ENCODE measurements at regions not wholly inside any gene's neighbourhood (a gene's known extent, or its start where the extent isn't known, plus 50 kb on each side); places are given as distances from the start of the nearest gene placed in this dataset.
A peak's percentile ranks its signal among the peaks of the same experiment; 100 is the strongest.

DNA sequence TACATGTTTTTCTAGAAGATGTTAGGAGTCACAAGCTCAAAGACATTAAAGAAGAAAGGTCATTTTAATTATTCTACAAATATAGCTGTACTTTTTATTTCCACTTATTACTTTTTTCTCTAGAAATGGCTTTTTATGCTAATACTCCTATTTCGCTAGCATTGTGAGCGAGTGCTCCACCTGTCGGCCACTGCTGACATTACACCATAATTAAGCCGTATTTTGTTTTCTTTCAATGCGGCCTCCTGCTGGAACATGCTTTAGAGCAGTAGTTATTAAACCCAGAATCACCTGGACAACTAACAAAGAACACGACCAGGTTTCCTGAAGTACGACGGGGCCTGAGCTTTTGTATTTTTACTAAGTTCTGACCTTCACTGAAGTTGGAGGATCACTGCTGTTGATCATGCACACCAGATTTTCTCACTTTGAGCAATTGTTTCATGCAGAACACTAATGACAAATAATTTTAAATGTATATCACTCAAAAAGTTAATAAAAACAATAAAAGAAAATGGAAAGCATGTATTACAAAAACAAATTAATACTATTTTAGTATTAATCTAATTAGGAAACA is 74.1 kb upstream of the PAK5 start:
- intact Hi-C loops (cut with DNase I): loop anchor here (2.0 kb wide), 1 partner anchor 294 kb away; no protein-coding TSS in a partner anchor
- WGBS: 2% methylated on average over 8 of the region's 8 CpGs
- no peak overlapping the region for H3K4me3 ChIP-seq
- no peaks in the 10 kb centered on the region for H3K36me3 ChIP-seq
- TF ChIP-seq, protein P1, sequence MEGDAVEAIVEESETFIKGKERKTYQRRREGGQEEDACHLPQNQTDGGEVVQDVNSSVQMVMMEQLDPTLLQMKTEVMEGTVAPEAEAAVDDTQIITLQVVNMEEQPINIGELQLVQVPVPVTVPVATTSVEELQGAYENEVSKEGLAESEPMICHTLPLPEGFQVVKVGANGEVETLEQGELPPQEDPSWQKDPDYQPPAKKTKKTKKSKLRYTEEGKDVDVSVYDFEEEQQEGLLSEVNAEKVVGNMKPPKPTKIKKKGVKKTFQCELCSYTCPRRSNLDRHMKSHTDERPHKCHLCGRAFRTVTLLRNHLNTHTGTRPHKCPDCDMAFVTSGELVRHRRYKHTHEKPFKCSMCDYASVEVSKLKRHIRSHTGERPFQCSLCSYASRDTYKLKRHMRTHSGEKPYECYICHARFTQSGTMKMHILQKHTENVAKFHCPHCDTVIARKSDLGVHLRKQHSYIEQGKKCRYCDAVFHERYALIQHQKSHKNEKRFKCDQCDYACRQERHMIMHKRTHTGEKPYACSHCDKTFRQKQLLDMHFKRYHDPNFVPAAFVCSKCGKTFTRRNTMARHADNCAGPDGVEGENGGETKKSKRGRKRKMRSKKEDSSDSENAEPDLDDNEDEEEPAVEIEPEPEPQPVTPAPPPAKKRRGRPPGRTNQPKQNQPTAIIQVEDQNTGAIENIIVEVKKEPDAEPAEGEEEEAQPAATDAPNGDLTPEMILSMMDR (IDR thresholded peaks at IDR 0.05): peak; percentile 73 to 82 (median 78)
- TF ChIP-seq EP300 (IDR thresholded peaks at IDR 0.05): no peak
- no peak for TF ChIP-seq POLR2A (IDR thresholded peaks at IDR 0.05; ENCODE audit: low read depth)
- TF ChIP-seq POLR2AphosphoS5 (IDR thresholded peaks at IDR 0.05): no peak
- no peak overlapping the region for H3K27ac ChIP-seq (replicated peaks in 1 of 4)
- DNase-seq (ENCODE audit: extremely low spot score): no peak
- H3K9me3 ChIP-seq: no peaks in the 10 kb centered on the region
- H3K27me3 ChIP-seq: peaks cover 0 to 12% (median 0%) of the 10 kb centered on the region in 4 donors
- peaks cover 0 to 2% (median 0%) of the 10 kb centered on the region in 4 donors for H3K4me1 ChIP-seq

DNA sequence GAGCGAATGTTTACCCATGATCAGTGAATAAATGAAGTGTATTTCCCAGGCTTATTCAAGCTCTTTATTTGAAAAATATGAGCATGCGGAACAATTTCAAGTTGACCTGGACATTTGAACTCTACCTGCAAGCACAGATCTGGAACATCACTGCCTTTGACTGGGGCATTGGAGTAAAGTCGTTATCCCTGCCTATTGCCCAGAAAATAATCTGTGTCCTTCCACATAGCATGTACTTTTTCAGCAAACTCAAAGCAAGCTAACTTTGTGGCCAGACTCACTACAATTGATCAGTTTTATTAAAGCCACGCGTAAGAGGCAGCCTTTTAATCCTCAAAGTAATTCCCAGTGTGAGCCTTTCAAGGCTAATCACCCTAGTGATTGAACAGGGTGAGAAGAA is 73.4 kb upstream of the PAK5 start:
- WGBS: 84% methylated on average over 5 of the region's 5 CpGs
- no peak for DNase-seq (ENCODE audit: extremely low spot score)
- no peaks in the 10 kb centered on the region for H3K36me3 ChIP-seq
- TF ChIP-seq POLR2A (IDR thresholded peaks at IDR 0.05; ENCODE audit: low read depth): no peak
- H3K4me1 ChIP-seq: peaks cover 0 to 2% (median 0%) of the 10 kb centered on the region in 4 donors
- no peak overlapping the region for H3K4me3 ChIP-seq
- no peaks in the 10 kb centered on the region for H3K9me3 ChIP-seq
- peaks cover 0 to 14% (median 0%) of the 10 kb centered on the region in 4 donors for H3K27me3 ChIP-seq
- no peak overlapping the region for H3K27ac ChIP-seq (replicated peaks in 1 of 4)
- intact Hi-C loops (cut with DNase I): loop anchor here (2.0 kb wide), 1 partner anchor 293 kb away; no protein-coding TSS in a partner anchor

DNA sequence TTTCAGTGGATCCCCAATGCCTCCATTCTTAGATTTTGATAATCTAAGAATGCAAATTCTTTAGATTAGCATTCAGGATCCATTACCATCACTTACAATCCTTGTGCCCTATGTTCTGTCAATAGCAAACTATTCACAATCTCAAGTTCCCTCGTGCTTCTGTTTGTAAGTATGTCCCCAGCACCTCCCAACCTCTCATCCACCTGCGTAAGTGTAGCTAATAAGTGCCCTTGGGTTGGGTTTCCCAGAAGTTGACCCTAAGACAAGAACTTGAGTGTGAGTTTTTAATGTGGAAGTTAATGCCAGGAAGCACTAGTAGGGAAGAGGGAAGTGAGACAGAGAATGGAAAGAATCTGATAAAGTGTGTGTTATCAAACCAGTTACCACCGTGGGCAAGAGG is 72.6 kb upstream of the PAK5 start:
- intact Hi-C loops (cut with DNase I): no loop called here
- Histone ChIP-seq H3K27ac (replicated peaks in 1 of 4) (no peak overlapping the region), H3K9me3 (no peaks in the 10 kb centered on the region), H3K4me1 (no peaks in the 10 kb centered on the region), H3K27me3 (peaks cover 0 to 14% (median 0%) of the 10 kb centered on the region in 4 donors), H3K4me3 (no peak overlapping the region), H3K36me3 (no peaks in the 10 kb centered on the region)
- no peak for DNase-seq (ENCODE audit: extremely low spot score)
- no peak for TF ChIP-seq EP300 (IDR thresholded peaks at IDR 0.05)
- no peak for TF ChIP-seq POLR2AphosphoS5 (IDR thresholded peaks at IDR 0.05)
- TF ChIP-seq, protein P1 (IDR thresholded peaks at IDR 0.05): no peak
- TF ChIP-seq POLR2A (IDR thresholded peaks at IDR 0.05; ENCODE audit: low read depth): no peak
- 81% methylated on average over 3 of the region's 3 CpGs for WGBS

DNA sequence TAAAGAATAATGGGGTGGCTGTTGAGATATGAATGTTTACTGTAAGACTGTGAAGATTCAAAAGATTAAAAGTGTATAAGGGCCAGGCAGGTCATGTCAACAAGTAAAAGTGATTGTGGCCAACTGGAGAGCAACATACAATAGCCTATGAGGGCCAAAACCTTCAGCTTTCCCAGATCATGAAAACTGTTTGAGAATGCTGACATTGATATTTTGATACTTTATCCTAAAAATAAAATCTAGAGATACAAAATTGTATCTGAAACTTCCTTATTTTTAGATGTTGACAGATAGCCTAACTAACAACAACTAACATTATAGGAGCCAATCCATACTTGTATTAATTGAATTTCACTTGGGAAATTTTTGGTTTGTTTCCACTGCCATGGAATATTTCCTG is 70.3 kb upstream of the PAK5 start:
- DNase-seq (ENCODE audit: extremely low spot score): no peak
- TF ChIP-seq EP300 (IDR thresholded peaks at IDR 0.05): no peak
- no peak for TF ChIP-seq POLR2AphosphoS5 (IDR thresholded peaks at IDR 0.05)
- TF ChIP-seq POLR2A (IDR thresholded peaks at IDR 0.05; ENCODE audit: low read depth): no peak
- TF ChIP-seq, protein P1 (IDR thresholded peaks at IDR 0.05): no peak
- peaks cover 0 to 14% (median 0%) of the 10 kb centered on the region in 4 donors for H3K27me3 ChIP-seq
- intact Hi-C loops (cut with DNase I): no loop called here
- H3K36me3 ChIP-seq: no peaks in the 10 kb centered on the region
- H3K4me3 ChIP-seq: no peak overlapping the region
- no peak overlapping the region for H3K27ac ChIP-seq (replicated peaks in 1 of 4)
- H3K4me1 ChIP-seq: no peaks in the 10 kb centered on the region
- no peaks in the 10 kb centered on the region for H3K9me3 ChIP-seq

DNA sequence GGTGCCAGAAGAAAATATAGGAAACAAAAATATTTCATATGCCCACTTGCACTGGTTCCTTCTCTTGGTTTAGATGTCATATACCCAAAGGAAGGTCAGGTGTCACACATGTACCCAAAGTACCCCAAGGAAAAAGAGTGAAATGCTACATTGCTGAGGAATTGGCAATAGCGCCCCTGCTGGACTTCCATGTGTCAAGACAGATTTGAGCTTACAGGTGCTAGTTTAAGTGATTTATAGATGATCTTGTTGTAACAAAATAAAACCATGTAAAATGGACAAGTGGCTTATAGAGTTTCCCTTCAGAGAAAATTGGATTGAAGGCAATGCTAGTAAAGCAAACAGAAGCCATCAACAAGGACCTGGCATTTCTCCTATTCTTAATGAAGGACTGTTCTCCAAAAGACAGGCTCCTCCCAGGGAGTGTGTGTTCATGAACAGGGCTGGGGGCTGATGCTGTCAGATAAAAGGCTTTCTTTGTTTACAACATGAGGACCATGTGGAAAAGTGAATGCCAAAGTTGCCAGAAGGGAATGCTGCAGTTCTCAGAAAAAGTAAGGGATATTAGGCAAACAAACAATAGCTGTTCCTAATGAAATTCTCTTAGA is 64.3 kb upstream of the PAK5 start:
- peaks cover 0 to 11% (median 0%) of the 10 kb centered on the region in 4 donors for H3K27me3 ChIP-seq
- H3K4me3 ChIP-seq: no peak overlapping the region
- H3K36me3 ChIP-seq: no peaks in the 10 kb centered on the region
- intact Hi-C loops (cut with DNase I): no loop called here
- H3K9me3 ChIP-seq: peaks cover 0 to 5% (median 2%) of the 10 kb centered on the region in 4 donors
- H3K27ac ChIP-seq (replicated peaks in 1 of 4): no peak overlapping the region
- DNase-seq (ENCODE audit: extremely low spot score): no peak
- no peaks in the 10 kb centered on the region for H3K4me1 ChIP-seq
- WGBS: 18% methylated on average over 1 of the region's 1 CpG
- TF ChIP-seq EP300 (IDR thresholded peaks at IDR 0.05): no peak
- TF ChIP-seq, protein P1 (IDR thresholded peaks at IDR 0.05): peak in 1 of 3 experiments; percentile 16

Data from esophagus muscularis mucosa (tissue), 4 donors.